RWPE2 (cell line): ENCODE measurements at regions not wholly inside any gene's neighbourhood (a gene's known extent, or its start where the extent isn't known, plus 50 kb on each side); places are given as distances from the start of the nearest gene placed in this dataset.

Experiments
- ATAC-seq: fragments of 200-7000 bp; cut with Tn5 transposase; 3 replicates; pipeline ENCODE4 v1.9.1; 2021; ENCODE audit warnings: low read depth
- DNase-seq: peaks from one replicate; pipeline ENCODE4 v3.0.0-alpha.2; 2020; ENCODE audit warnings: low spot score
- H3K27ac ChIP-seq: fragments of 450-650 bp; 2 replicates; pipeline ENCODE4 v1.5.1; 2017; ENCODE audit warnings: mild to moderate bottlenecking; ENCODE audit not compliant: poor library complexity, severe bottlenecking
- H3K27me3 ChIP-seq: fragments of 250-450 bp; sonication (Bioruptor Pico); 2 replicates; pipeline ENCODE4 v1.5.1; 2021; ENCODE audit warnings: mild to moderate bottlenecking, moderate library complexity; ENCODE audit not compliant: insufficient read depth, poor library complexity, severe bottlenecking
- H3K36me3 ChIP-seq: fragments of 250-450 bp; sonication (Bioruptor Pico); 2 replicates; pipeline ENCODE4 v1.5.1; 2020; ENCODE audit warnings: low read depth, mild to moderate bottlenecking, moderate library complexity
- H3K4me1 ChIP-seq: fragments of 250-450 bp; sonication (Bioruptor Pico); 2 replicates; pipeline ENCODE4 v1.5.1; 2021; ENCODE audit warnings: mild to moderate bottlenecking, moderate library complexity; ENCODE audit not compliant: insufficient read depth, poor library complexity, severe bottlenecking
- H3K4me3 ChIP-seq: fragments of 250-450 bp; sonication (Bioruptor Pico); 2 replicates; pipeline ENCODE4 v1.5.1; 2021; ENCODE audit warnings: mild to moderate bottlenecking, moderate library complexity; ENCODE audit not compliant: severe bottlenecking
- H3K9me3 ChIP-seq: fragments of 250-450 bp; sonication (Bioruptor Pico); 2 replicates; pipeline ENCODE4 v1.5.1; 2021; ENCODE audit warnings: mild to moderate bottlenecking, moderate library complexity; ENCODE audit not compliant: severe bottlenecking
- CTCF ChIP-seq: fragments of 450-650 bp; IDR thresholded peaks from one replicate; pipeline ENCODE4 v1.5.1; 2017; ENCODE audit warnings: mild to moderate bottlenecking, moderate library complexity; ENCODE audit not compliant: poor library complexity, severe bottlenecking

GRCh38 chrX:44043496-44043895 is 70.3 kb upstream of the NDP start:
- ATAC-seq: no peak
- no peak for TF ChIP-seq CTCF
- DNase-seq: no peak
- no peaks in the 10 kb centered on the region for H3K36me3 ChIP-seq
- H3K27ac ChIP-seq: no peak overlapping the region
- no peak overlapping the region for H3K4me3 ChIP-seq
- H3K4me1 ChIP-seq: no peaks in the 10 kb centered on the region
- no peaks in the 10 kb centered on the region for H3K27me3 ChIP-seq
- no peaks in the 10 kb centered on the region for H3K9me3 ChIP-seq

GRCh38 chrX:44042751-44043150 is 69.6 kb upstream of the NDP start:
- ATAC-seq (no peak), DNase-seq (no peak)
- no peak overlapping the region for H3K4me3 ChIP-seq
- H3K27me3 ChIP-seq: no peaks in the 10 kb centered on the region
- no peak overlapping the region for H3K27ac ChIP-seq
- H3K9me3 ChIP-seq: no peaks in the 10 kb centered on the region
- no peaks in the 10 kb centered on the region for H3K4me1 ChIP-seq
- no peaks in the 10 kb centered on the region for H3K36me3 ChIP-seq
- no peak for TF ChIP-seq CTCF

- Histone ChIP-seq H3K9me3 (no peaks in the 10 kb centered on the region), H3K4me3 (no peak overlapping the region), H3K36me3 (no peaks in the 10 kb centered on the region), H3K27me3 (no peaks in the 10 kb centered on the region), H3K4me1 (no peaks in the 10 kb centered on the region), H3K27ac (no peak overlapping the region)
- no peak for TF ChIP-seq CTCF
- ATAC-seq (no peak), DNase-seq (no peak)
Measured at GRCh38 chrX:44042116-44042515, 68.9 kb upstream of the NDP start.

- no peak for DNase-seq
- Histone ChIP-seq H3K27me3 (no peaks in the 10 kb centered on the region), H3K27ac (no peak overlapping the region), H3K4me3 (no peak overlapping the region), H3K36me3 (no peaks in the 10 kb centered on the region), H3K4me1 (no peaks in the 10 kb centered on the region), H3K9me3 (no peaks in the 10 kb centered on the region)
- TF ChIP-seq CTCF: no peak
- ATAC-seq: no peak
Measured at GRCh38 chrX:44040406-44040805, 67.2 kb upstream of the NDP start.

GRCh38 chrX:44039556-44039955 is 66.4 kb upstream of the NDP start:
- no peak for TF ChIP-seq CTCF
- H3K4me3 ChIP-seq: no peak overlapping the region
- DNase-seq (no peak), ATAC-seq (no peak)
- H3K4me1 ChIP-seq: no peaks in the 10 kb centered on the region
- no peaks in the 10 kb centered on the region for H3K9me3 ChIP-seq
- no peaks in the 10 kb centered on the region for H3K36me3 ChIP-seq
- no peaks in the 10 kb centered on the region for H3K27me3 ChIP-seq
- H3K27ac ChIP-seq: no peak overlapping the region
